Left ventricle myocardium inferior (tissue), 1 donor: ENCODE measurements at regions not wholly inside any gene's neighbourhood (a gene's known extent, or its start where the extent isn't known, plus 50 kb on each side); places are given as distances from the start of the nearest gene placed in this dataset.

Source experiments
- DNase-seq: peaks from one replicate; pipeline ENCODE4 v3.0.0-alpha.2; 2020
- H3K27ac ChIP-seq: fragments of 200-600 bp; replicated peaks from 2 replicates; pipeline ENCODE4 v1.8.0; 2021
- H3K27me3 ChIP-seq: fragments of 200-600 bp; 2 replicates; pipeline ENCODE4 v1.8.0; 2021; ENCODE audit warnings: low read depth
- H3K36me3 ChIP-seq: fragments of 200-600 bp; 2 replicates; pipeline ENCODE4 v1.8.0; 2021
- H3K4me1 ChIP-seq: fragments of 200-600 bp; 2 replicates; pipeline ENCODE4 v1.8.0; 2021
- H3K4me3 ChIP-seq: fragments of 200-600 bp; 2 replicates; pipeline ENCODE4 v1.8.0; 2021; ENCODE audit warnings: mild to moderate bottlenecking, moderate library complexity
- H3K9me3 ChIP-seq: fragments of 200-600 bp; replicated peaks from 2 replicates; pipeline ENCODE4 v1.8.0; 2021
- intact Hi-C: fragments of 100-400 bp; cut with micrococcal nuclease; formaldehyde crosslinking; loops from one replicate; pipeline ENCODE4 v1.11.0; 2022
- TF ChIP-seq, protein P1 (sequence below): fragments of 200-600 bp; IDR thresholded peaks from 2 replicates; pipeline ENCODE4 v1.8.0; 2021; ENCODE audit warnings: antibody characterized with exemption, mild to moderate bottlenecking, borderline replicate concordance
- donor health status: DM: no; HTN: yes; CAD: no; lungs with severe emphysema.

DNA sequence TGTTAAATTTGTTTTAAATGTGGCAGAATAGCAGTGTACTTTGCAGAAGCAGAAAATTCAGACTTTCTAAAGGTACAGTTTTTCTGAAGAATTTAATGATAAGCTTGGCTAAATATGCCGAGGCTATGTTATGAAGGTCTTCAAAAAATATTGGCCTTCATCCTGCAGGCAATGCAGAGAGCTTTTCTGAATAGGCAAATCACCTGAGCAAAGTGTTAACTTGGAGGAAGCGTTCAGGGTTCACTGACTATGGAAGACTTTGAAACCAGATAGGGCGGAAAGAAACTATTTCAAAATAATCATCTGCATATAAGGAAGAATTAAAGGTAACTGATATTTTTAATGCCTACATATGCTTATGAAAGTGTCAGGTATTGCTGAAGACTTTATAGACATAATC, 133.7 kb upstream of the SETBP1 start:
- TF ChIP-seq, protein P1, sequence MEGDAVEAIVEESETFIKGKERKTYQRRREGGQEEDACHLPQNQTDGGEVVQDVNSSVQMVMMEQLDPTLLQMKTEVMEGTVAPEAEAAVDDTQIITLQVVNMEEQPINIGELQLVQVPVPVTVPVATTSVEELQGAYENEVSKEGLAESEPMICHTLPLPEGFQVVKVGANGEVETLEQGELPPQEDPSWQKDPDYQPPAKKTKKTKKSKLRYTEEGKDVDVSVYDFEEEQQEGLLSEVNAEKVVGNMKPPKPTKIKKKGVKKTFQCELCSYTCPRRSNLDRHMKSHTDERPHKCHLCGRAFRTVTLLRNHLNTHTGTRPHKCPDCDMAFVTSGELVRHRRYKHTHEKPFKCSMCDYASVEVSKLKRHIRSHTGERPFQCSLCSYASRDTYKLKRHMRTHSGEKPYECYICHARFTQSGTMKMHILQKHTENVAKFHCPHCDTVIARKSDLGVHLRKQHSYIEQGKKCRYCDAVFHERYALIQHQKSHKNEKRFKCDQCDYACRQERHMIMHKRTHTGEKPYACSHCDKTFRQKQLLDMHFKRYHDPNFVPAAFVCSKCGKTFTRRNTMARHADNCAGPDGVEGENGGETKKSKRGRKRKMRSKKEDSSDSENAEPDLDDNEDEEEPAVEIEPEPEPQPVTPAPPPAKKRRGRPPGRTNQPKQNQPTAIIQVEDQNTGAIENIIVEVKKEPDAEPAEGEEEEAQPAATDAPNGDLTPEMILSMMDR, result no peak
- H3K27ac ChIP-seq, result no peak overlapping the region
- no peak overlapping the region for H3K4me3 ChIP-seq
- no peaks in the 10 kb centered on the region for H3K9me3 ChIP-seq
- H3K27me3 ChIP-seq, result no peaks in the 10 kb centered on the region
- H3K4me1 ChIP-seq, result no peaks in the 10 kb centered on the region
- no peak for DNase-seq
- intact Hi-C loops, result no loop called here
- no peaks in the 10 kb centered on the region for H3K36me3 ChIP-seq

DNA sequence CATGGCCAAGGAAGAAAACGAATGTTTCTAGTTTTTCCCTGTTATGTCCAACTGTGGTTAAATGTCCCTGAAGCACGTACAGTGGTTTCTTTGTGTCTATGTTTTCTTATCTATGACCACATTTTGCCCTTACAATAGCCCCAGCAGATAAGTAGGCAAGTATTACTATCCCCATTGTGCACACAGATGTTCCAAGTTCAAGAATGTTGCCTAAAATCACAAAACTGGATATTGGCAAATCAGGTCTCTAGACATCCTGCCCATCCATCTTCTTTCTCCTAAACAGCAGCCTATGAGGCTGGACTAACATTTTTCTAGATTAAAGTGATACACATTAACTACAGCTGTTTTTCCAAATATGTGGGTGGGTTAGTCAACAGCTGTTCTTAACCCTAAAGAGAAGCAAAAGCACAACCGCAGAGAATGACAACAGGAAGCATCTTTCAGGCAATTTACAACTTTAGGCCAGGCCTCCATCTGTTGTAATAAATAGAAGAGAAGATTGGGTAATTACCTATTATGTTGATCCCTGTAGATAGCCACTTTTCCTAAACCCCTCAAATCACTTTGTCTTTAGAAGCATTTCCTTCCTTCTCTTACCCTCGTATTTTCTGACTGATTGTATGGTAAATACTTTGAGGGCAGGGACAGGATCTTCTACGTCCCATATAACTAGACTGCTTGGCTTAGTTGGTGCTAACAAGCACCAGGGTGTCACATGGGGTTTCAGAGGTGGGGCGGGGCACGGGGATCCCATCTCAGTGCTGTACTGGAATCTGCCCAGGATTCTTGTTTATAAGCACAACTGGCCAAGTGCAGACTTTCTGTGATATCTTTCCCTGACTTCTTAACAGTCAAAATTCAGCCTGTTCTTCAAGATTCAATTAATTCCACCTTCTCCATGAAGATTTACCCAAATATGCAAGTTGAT, 132.1 kb upstream of the SETBP1 start:
- Histone ChIP-seq H3K27ac (peak overlapping the region; percentile 40), H3K9me3 (no peaks in the 10 kb centered on the region), H3K4me1 (no peaks in the 10 kb centered on the region), H3K4me3 (no peak overlapping the region), H3K36me3 (no peaks in the 10 kb centered on the region), H3K27me3 (no peaks in the 10 kb centered on the region)
- TF ChIP-seq, protein P1, result no peak
- intact Hi-C loops, result no loop called here
- DNase-seq, result peak; percentile 31

DNA sequence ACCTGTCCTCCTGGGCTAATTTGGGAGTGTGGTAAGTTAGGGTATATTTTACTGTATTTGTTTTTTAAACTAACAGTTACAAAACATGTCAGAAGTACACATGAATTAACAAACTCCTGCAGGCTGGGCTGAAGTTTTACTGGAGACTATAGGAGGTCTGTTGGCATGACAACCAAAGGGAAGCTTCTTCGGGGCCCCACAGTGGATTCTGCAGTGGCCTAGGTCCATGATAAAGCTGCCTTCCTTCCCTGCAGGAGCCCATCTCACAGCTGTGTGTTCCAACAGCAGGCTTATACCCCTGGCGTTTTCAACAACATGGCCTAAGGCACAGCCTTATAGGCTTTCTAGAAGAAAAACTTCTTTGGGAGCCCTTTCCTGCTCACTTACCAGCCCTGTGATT, 128.0 kb upstream of the SETBP1 start:
- DNase-seq, result no peak
- H3K36me3 ChIP-seq, result no peaks in the 10 kb centered on the region
- intact Hi-C loops, result no loop called here
- no peaks in the 10 kb centered on the region for H3K9me3 ChIP-seq
- TF ChIP-seq, protein P1, result no peak
- H3K27me3 ChIP-seq, result no peaks in the 10 kb centered on the region
- no peak overlapping the region for H3K4me3 ChIP-seq
- no peaks in the 10 kb centered on the region for H3K4me1 ChIP-seq
- H3K27ac ChIP-seq, result no peak overlapping the region

DNA sequence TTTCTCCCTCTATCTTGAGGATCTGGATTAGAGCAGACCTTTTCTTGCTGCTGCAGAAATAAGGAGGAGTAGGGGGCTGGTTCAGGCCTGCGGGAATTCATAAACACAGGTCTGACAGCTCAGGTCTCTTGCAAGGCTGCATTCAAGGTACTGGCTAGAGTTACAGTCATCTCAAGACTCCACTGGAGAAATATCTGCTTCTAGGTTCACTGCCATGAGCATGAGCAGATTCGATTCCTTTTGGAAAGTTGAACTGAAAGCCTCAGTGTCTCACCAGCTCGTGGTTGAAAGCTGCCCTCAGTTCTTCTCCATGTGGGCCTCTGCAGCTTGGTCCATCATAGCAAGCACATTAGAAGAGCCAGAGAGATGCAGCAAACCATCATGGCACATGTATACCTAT, 124.4 kb upstream of the SETBP1 start:
- TF ChIP-seq, protein P1, result no peak
- no peaks in the 10 kb centered on the region for H3K36me3 ChIP-seq
- H3K27ac ChIP-seq, result no peak overlapping the region
- intact Hi-C loops, result no loop called here
- H3K4me3 ChIP-seq, result no peak overlapping the region
- H3K27me3 ChIP-seq, result no peaks in the 10 kb centered on the region
- DNase-seq, result no peak
- no peaks in the 10 kb centered on the region for H3K4me1 ChIP-seq
- no peaks in the 10 kb centered on the region for H3K9me3 ChIP-seq

DNA sequence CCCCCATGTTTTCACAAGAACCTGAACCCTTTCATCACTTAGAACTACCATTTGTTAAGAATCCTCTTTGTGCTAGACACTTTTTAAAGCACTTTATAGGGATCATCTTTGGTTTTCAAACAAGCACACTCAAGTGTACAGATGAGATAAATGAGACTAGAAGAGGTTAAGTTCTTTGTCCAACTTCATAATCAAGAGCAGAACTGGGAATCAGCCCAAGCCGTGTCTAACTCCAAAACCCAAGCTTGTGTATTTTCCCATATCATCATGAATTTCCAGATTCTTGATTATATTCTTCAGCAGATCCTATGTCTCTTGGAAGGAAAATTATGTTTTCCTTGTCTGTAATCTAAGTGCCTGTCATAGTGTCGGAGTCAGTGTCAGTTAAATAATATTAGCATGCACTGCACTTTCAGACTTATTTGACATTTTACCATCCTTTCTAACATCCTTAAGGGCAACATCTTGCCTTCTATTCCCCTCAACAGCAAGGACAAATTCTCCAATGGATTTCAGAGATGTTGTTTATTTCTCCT, 123.0 kb upstream of the SETBP1 start:
- no peak overlapping the region for H3K27ac ChIP-seq
- H3K4me1 ChIP-seq, result no peaks in the 10 kb centered on the region
- no peaks in the 10 kb centered on the region for H3K27me3 ChIP-seq
- H3K4me3 ChIP-seq, result no peak overlapping the region
- no peaks in the 10 kb centered on the region for H3K36me3 ChIP-seq
- DNase-seq, result no peak
- TF ChIP-seq, protein P1, result no peak
- intact Hi-C loops, result no loop called here
- no peaks in the 10 kb centered on the region for H3K9me3 ChIP-seq
